DMS114 treated with DMSO at 0.1 percent for 48 hours (cell line): ENCODE measurements at regions not wholly inside any gene's neighbourhood (a gene's known extent, or its start where the extent isn't known, plus 50 kb on each side); places are given as distances from the start of the nearest gene placed in this dataset.
"Not testable (repeated sequence)": the region's sequence is repeated elsewhere in the genome, so short reads cannot be mapped to it uniquely, and the experiment has no call there.

Experiments
- DNase-seq: peaks from one replicate; lab custom pipeline; 2025; ENCODE audit not compliant: unreplicated experiment; lab: John Stamatoyannopoulos, UW

- no peak for DNase-seq
These were observed 277.2 kb upstream of the PLET1 start for GRCh38 chr11:112537846-112538330.

GRCh38 chr11:112538534-112539280 lies 278.0 kb upstream of the PLET1 start:
- no peak for DNase-seq

- DNase-seq = not testable (repeated sequence)
These were observed 278.6 kb upstream of the PLET1 start for GRCh38 chr11:112539281-112539555.

- DNase-seq = no peak
These were observed 279.1 kb upstream of the PLET1 start for GRCh38 chr11:112539741-112540140.

DNA sequence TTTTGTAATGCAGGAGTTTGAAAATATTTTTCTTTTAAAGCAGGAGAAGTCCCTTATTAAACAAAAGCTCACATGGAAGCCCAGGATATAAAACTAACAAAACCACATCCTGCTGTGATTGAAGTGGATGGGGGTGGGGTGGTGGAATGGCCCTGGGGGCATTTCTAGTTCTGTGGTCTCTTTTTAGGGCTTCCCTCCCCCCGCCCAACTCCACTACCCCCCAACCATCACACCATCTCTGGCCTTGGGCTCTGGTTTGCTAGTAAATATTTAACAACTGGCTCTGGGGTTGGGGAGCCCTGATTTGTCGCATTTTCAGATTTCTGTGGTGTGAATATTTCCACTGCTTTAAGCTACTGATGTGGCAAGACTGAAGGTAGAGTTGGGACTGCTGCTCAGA lies 279.6 kb upstream of the PLET1 start:
- DNase-seq = no peak

DNA sequence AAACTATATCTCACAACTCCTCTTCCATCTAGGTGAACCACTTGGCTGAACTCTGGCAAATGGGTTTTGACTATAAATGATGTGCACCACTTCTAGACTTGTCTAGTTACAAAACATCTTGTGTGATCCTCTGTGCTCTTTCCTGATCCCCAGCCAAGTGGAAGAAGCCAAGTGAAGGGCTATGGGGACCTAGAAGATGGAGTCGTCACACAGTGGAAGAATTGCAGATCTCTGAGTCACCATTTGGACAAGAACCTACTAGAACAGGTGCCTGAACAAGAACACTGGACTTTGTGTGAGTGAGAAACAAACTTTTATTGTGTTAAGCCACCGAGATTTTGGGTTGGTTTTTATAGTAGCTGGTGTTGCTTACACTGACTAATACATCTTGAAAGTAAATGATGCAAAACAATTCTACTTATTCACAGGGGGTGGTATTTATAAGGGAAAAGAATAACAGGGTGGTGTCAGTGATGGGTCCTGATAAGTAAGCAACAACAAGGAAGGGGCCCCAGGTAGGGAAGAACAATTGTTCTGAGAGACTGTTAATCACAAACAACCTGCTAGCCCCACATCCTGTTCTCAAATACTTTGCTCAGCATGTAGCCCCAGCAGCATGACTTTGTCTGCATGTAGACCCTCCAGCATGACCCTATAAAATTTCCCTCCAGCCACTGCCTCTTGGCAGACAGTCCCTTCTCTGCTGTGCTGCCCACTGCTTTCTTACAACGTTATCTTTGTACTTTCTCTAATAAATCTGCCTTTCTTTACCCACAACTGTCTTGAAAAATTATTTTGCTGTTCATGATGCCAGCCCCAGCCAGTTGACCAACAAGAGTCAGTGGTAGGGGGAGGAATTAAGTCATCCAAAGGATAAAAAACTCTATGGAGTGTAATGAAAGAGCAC lies 280.7 kb upstream of the PLET1 start:
- no peak for DNase-seq

DNA sequence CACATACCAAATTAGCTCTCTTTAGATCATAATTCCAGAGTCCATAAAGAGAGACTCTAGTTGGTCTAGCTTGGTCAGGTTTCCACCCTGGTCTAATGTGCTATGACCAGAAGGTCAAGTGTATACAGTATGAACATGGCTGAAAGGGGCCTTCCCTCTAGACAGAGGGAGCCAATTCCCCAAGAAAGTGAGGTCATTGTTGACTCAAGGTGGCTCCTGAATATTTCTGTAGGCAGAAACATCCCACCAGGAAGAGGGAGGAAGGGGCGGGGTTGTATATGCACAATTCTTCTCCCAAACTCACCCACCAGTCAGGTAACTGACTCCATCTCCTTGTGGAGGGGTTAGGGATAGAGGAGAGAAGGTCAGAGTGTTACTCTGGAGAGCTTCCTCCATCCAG lies 281.8 kb upstream of the PLET1 start:
- no peak for DNase-seq

- no peak for DNase-seq
These were observed 282.7 kb upstream of the PLET1 start for GRCh38 chr11:112543390-112543789.

GRCh38 chr11:112548641-112549040 lies 288.0 kb upstream of the PLET1 start:
- no peak for DNase-seq

DNA sequence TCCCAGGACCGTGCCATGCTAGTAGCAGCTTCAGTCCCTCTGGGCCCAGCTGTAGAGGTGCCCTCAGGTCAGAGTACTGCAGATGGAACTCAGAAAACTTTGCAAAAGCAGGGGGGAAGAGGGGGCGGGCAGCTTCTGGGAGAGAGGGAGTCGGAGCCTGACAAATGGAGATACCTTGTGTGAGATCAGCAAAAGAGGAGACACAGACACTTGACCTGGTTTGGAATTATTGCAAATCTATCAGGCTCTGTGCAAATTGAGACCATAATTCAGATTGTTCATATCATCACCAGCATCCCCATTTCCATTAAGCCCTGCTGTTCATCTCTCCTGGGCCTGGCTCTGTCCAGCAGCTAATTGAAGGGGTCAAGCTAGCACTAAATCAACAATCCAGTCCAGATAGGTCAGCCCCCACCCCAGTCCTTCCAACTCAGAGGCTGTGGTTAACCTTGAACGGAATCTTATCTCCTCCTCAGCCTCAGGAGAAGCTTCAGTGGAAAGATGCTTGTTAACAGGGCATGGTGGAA lies 292.6 kb upstream of the PLET1 start:
- no peak for DNase-seq

GRCh38 chr11:112554586-112554985 lies 293.9 kb upstream of the PLET1 start:
- no peak for DNase-seq

DNA sequence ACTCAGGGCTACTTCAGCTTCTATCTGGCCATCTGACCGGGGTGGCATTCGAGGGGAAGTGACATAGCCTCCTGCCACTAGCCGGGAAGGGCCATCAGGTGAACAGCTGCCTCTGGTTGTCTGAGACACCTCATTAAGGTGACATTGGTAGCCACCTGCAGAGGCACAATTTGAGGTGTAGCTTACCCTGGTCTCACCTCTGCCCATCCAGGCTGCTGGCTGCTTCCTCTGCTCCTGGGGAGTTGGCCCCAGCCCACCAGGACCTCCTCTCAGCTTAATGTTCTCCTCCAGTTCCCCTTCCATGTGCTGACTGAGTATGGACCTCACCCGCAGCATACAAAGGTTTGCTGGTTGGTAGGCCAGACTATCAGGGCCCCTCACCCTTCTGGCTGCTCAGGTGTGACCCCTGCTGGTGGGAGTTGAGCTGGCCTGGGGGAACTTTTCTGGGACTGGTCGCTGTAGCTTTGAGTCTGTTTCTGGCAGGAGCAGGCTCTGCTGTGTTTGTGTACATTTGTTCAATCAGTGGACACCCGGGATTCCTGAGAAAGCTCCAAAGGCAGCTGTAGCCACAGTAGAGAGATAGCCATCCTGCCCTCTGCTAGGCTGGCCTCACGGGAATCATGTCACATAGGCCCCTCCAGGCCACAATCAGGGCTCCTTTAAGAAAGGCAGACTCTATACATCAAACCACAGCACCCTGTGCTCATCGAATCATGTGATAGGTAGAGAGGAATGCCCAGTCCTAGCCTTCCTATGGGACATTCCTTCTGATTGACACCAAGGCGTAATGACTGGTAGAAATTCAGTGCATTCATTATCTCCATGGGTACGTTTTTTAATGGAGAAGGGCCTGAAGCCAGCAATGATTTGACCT lies 295.1 kb upstream of the PLET1 start:
- no peak for DNase-seq

GRCh38 chr11:112558691-112559090 lies 298.0 kb upstream of the PLET1 start:
- DNase-seq = no peak

GRCh38 chr11:112563808-112564207 lies 303.1 kb upstream of the PLET1 start:
- DNase-seq = no peak

DNA sequence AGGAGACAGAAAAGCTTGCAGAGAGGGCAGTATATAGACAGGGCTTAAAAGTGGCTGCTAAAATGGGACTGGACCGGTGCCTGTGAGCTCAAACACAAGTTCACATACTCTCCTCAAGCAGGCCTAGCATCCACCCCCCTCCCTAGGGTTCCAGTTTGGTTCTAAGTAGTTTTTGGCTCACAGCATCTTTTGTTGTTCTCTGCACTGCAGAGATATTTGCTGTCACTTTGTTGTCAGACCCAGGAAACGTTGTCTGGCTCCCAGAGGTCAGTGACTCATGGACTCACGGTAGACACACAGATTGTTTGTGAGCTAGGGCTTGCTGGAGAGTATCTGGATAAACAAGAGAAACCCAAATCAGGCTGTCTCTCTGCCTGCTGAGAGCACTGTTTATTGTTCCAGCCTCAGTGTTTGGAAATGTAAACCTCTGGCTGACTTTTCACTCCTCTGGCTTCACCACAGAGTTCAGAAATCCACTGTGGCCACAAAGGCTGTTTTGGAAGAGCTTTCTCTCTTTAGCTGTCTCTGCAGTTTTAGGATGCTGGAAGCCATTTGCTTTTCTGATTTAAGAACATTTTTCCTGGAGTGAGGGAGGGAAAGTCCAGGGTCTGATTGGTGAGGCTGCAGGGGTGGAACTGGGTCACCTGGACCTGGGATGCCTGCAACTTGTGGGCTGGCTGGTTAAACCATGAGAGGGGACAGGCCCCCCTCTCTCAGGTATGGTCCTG lies 303.7 kb upstream of the PLET1 start:
- no peak for DNase-seq

- DNase-seq = no peak
These were observed 304.9 kb upstream of the PLET1 start for GRCh38 chr11:112565551-112565950.

DNA sequence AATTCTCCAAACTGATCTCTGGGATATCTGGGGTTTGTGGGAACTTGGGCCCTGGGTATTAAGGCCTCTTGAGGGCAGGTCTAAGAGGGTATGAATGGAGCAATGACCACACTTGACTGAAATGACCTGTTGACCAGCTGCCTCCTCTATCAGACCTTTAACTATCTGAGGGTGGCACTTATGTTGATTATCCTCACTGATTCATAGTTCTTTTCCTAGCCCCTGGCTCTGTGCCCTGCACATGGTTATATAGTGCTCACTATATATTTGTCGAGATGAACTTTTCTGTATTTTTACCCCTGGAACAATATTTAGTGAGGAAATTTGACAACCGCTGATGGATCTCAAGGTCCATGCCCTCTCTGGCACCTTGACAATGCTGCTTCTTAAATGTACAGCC lies 305.5 kb upstream of the PLET1 start:
- no peak for DNase-seq

DNA sequence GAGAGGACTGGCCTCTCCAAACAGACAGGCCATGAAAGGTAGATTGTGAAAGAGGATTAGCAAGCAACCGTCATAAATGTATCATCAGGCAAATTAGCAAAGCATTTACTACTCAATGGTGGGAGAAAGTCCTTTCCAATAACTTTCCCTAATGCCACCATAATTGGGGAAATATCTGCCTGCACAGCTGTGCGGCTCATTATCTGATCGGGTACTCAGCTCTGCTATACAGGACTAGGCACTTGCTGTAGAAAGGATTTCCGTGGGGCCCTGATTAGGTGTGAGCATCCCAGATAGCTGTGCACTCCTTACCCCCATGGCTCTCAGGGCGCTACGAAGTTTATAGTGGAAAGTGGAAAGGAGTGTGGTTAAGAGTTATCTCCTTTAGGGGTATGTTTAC lies 309.7 kb upstream of the PLET1 start:
- no peak for DNase-seq

- no peak for DNase-seq
These were observed 318.6 kb upstream of the PLET1 start for GRCh38 chr11:112579282-112579681.

- DNase-seq = no peak
These were observed 320.2 kb upstream of the PLET1 start for GRCh38 chr11:112580864-112581263.
